Upper lobe of left lung (tissue), 6 donors: ENCODE measurements at regions not wholly inside any gene's neighbourhood (a gene's known extent, or its start where the extent isn't known, plus 50 kb on each side); places are given as distances from the start of the nearest gene placed in this dataset.
A peak's percentile ranks its signal among the peaks of the same experiment; 100 is the strongest.
"Not testable (repeated sequence)": the region's sequence is repeated elsewhere in the genome, so short reads cannot be mapped to it uniquely, and the experiment has no call there.

ENCODE experiments used
- ATAC-seq, 2 donors: fragments of 200-7000 bp; cut with Tn5 transposase; one replicate each; pipeline ENCODE4 v1.9.1; 2022; ENCODE audit warnings: mild to moderate bottlenecking in 2 of 2, moderate library complexity in 2 of 2; ENCODE audit not compliant: low FRiP score in 2 of 2
- DNase-seq, 2 donors: peaks; one replicate each; pipeline ENCODE4 v3.0.0-alpha.2; 2019 to 2020
- H3K27ac ChIP-seq, 4 donors: fragments of 200-600 bp; sonication (generic); one replicate each; pipeline ENCODE4 v1.5.1; 2016 to 2019
- H3K27me3 ChIP-seq, 4 donors: fragments of 200-600 bp; sonication (generic); one replicate each; pipeline ENCODE4 v1.5.1; 2017 to 2019
- H3K36me3 ChIP-seq, 4 donors: fragments of 200-600 bp; sonication (generic); one replicate each; pipeline ENCODE4 v1.5.1; 2016 to 2019
- H3K4me1 ChIP-seq, 4 donors: fragments of 200-600 bp; sonication (generic); one replicate each; pipeline ENCODE4 v1.5.1; 2018 to 2019
- H3K4me3 ChIP-seq, 4 donors: fragments of 200-600 bp; sonication (generic); one replicate each; pipeline ENCODE4 v1.5.1; 2017 to 2019; ENCODE audit warnings: mild to moderate bottlenecking in 2 of 4, moderate library complexity in 1 of 4
- H3K9me3 ChIP-seq, 4 donors: fragments of 200-600 bp; sonication (generic); one replicate each; pipeline ENCODE4 v1.5.1; 2018 to 2019
- CTCF ChIP-seq, 6 experiments: fragments of 450-650 bp in 4 of 6; fragments of 200-600 bp in 2 of 6; sonication (generic) in 2 of 6; IDR thresholded peaks; one replicate each; pipeline ENCODE4 v1.5.1; 2016 to 2019; ENCODE audit warnings: antibody characterized with exemption in 6 of 6
- EP300 ChIP-seq, 4 donors: sonication (generic); formaldehyde crosslinking; IDR thresholded peaks; one replicate each; pipeline ENCODE4 v1.5.1; 2017; ENCODE audit warnings: antibody characterized with exemption in 4 of 4, control low read depth in 2 of 4
- POLR2A ChIP-seq, 4 donors: fragments of 450-650 bp; IDR thresholded peaks; one replicate each; pipeline ENCODE4 v1.5.1; 2016 to 2017; ENCODE audit warnings: antibody characterized with exemption in 4 of 4, mild to moderate bottlenecking in 2 of 4
- POLR2AphosphoS5 ChIP-seq, 2 donors: sonication (generic); formaldehyde crosslinking; IDR thresholded peaks; one replicate each; pipeline ENCODE4 v1.5.1; 2017; ENCODE audit warnings: antibody characterized with exemption in 2 of 2
- WGBS, 2 donors: methylation state at CpG; one replicate each; pipeline ENCODE4 v1.1.5; 2017 to 2018; 5-methylcytosine and 5-hydroxymethylcytosine counted together
- donor health status: DM: no; HTN: no; CAD: no; lungs with moderate emphysema.
- donor health status: DM: no; HTN: yes; CAD: no; lungs with severe emphysema.

GRCh38 chr9:73050065-73050816 is 97.4 kb upstream of the ALDH1A1 start:
- no peak for ATAC-seq
- Histone ChIP-seq H3K27me3 (no peaks in the 10 kb centered on the region), H3K9me3 (no peaks in the 10 kb centered on the region), H3K27ac (no peak overlapping the region), H3K4me1 (peaks cover 0 to 3% (median 0%) of the 10 kb centered on the region in 4 donors), H3K4me3 (no peak overlapping the region), H3K36me3 (no peaks in the 10 kb centered on the region)
- no peak for DNase-seq
- WGBS, 2 donors, result 72 to 77% methylated on average over 5 of the region's 5 CpGs
- TF ChIP-seq POLR2AphosphoS5 (IDR thresholded peaks at IDR 0.05) (no peak), CTCF (IDR thresholded peaks at IDR 0.05) (peak in 1 of 6 experiments; percentile 7)

- no peak for TF ChIP-seq POLR2A (IDR thresholded peaks at IDR 0.05)
- no peak for TF ChIP-seq CTCF (IDR thresholded peaks at IDR 0.05)
- no peak for TF ChIP-seq EP300 (IDR thresholded peaks at IDR 0.05)
- TF ChIP-seq POLR2AphosphoS5 (IDR thresholded peaks at IDR 0.05), result no peak
- H3K36me3 ChIP-seq, result no peaks in the 10 kb centered on the region
- no peak overlapping the region for H3K27ac ChIP-seq
- H3K9me3 ChIP-seq, result no peaks in the 10 kb centered on the region
- no peak for ATAC-seq
- no peaks in the 10 kb centered on the region for H3K27me3 ChIP-seq
- H3K4me1 ChIP-seq, result peaks cover 0 to 3% (median 0%) of the 10 kb centered on the region in 4 donors
- DNase-seq, result no peak
- no peak overlapping the region for H3K4me3 ChIP-seq
Measured at GRCh38 chr9:73049280-73049679, 96.4 kb upstream of the ALDH1A1 start.

GRCh38 chr9:73046769-73047168 is 93.9 kb upstream of the ALDH1A1 start:
- TF ChIP-seq POLR2A (IDR thresholded peaks at IDR 0.05) (no peak), EP300 (IDR thresholded peaks at IDR 0.05) (no peak), POLR2AphosphoS5 (IDR thresholded peaks at IDR 0.05) (no peak), CTCF (IDR thresholded peaks at IDR 0.05) (no peak)
- H3K4me1 ChIP-seq, result peaks cover 0 to 3% (median 0%) of the 10 kb centered on the region in 4 donors
- no peaks in the 10 kb centered on the region for H3K9me3 ChIP-seq
- ATAC-seq (no peak), DNase-seq (no peak)
- no peak overlapping the region for H3K27ac ChIP-seq
- no peak overlapping the region for H3K4me3 ChIP-seq
- H3K27me3 ChIP-seq, result no peaks in the 10 kb centered on the region
- 60 to 75% methylated on average over 1 of the region's 1 CpG for WGBS, 2 donors
- no peaks in the 10 kb centered on the region for H3K36me3 ChIP-seq

- not testable (repeated sequence) for H3K27me3 ChIP-seq, H3K36me3 ChIP-seq, DNase-seq, H3K27ac ChIP-seq, H3K4me3 ChIP-seq, ATAC-seq, H3K9me3 ChIP-seq, H3K4me1 ChIP-seq
- 93 to 96% methylated on average over 4 of the region's 4 CpGs for WGBS, 2 donors
Measured at GRCh38 chr9:73044776-73045175, 91.9 kb upstream of the ALDH1A1 start.

- DNase-seq (no peak), ATAC-seq (no peak)
- Histone ChIP-seq H3K27me3 (no peaks in the 10 kb centered on the region), H3K36me3 (no peaks in the 10 kb centered on the region), H3K4me1 (peaks cover 0 to 8% (median 5%) of the 10 kb centered on the region in 4 donors), H3K9me3 (no peaks in the 10 kb centered on the region), H3K27ac (no peak overlapping the region), H3K4me3 (no peak overlapping the region)
- WGBS, 2 donors, result 80 to 87% methylated on average over 1 of the region's 1 CpG
- TF ChIP-seq POLR2AphosphoS5 (IDR thresholded peaks at IDR 0.05) (no peak), POLR2A (IDR thresholded peaks at IDR 0.05) (no peak), EP300 (IDR thresholded peaks at IDR 0.05) (no peak), CTCF (IDR thresholded peaks at IDR 0.05) (no peak)
Measured at GRCh38 chr9:73042155-73042554, 89.3 kb upstream of the ALDH1A1 start.
